ENCODE measurements at regions not wholly inside any gene's neighbourhood (a gene's known extent, or its start where the extent isn't known, plus 50 kb on each side); places are given as distances from the start of the nearest gene placed in this dataset.

DNA sequence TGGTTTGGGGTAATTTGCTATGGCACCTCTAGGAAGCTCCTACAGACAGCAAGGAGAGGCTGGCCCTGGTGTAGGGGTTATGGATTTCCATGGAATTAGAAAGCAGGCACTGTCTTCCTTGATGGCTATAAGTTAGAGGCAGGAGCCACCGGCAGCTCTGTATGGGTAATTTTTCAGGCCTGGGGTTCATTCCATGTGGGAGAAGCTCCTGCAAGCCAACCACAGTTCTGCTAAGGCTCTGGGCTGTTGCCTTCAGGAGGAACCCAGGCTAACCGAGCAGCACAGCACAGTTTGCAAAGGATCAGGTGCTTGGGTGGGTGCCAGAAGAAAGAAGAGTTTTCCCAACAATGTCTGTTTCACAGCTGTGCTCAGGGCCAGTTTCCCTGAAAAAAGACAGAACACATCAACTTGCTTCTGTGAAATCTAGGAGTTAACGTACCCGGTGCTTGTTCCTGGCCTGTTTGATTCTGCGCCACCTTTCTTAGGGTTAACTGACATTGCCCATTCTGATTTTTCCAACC lies 162.8 kb upstream of the MYLIP start:
- no peak for DNase-seq (ENCODE audit: low read depth in 4 of 6, low spot score in 6 of 6)
- WGBS (ENCODE audit: insufficient coverage) = 79% methylated on average over 5 of the region's 5 CpGs
- no peaks in the 10 kb centered on the region for H3K9me3 ChIP-seq (ENCODE audit: control insufficient read depth, insufficient read depth, low read length)
- no peaks in the 10 kb centered on the region for H3K4me1 ChIP-seq (ENCODE audit: control insufficient read depth, insufficient read depth, low read length)
- H3K27me3 ChIP-seq (ENCODE audit: control insufficient read depth, insufficient read depth, low read length) = no peaks in the 10 kb centered on the region
- H3K27ac ChIP-seq (ENCODE audit: low read depth, low read length) = no peak overlapping the region
- no peak overlapping the region for H3K4me3 ChIP-seq (ENCODE audit: low read depth, low read length)
- H3K36me3 ChIP-seq (ENCODE audit: control insufficient read depth, insufficient read depth, low read length) = no peaks in the 10 kb centered on the region

DNA sequence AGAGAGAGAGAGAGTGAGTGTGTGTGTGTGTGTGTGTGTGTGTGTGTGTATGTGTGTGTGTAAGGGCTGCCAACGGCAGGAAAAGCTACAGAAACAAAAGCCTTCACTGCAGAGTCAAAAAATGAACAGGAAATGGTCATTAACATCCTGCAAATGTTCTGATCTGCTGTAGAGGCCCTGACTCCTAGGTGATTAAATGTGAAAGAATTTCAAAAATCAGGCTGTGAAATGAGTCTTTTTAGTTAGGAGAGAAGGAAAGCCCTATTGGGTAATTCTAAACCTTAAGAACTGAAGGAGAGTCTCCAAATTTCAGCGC lies 166.5 kb upstream of the MYLIP start:
- no peak for DNase-seq (ENCODE audit: low read depth in 4 of 6, low spot score in 6 of 6)
- WGBS (ENCODE audit: insufficient coverage) = 0% methylated on average over 1 of the region's 2 CpGs
- no peak overlapping the region for H3K4me3 ChIP-seq (ENCODE audit: low read depth, low read length)

DNA sequence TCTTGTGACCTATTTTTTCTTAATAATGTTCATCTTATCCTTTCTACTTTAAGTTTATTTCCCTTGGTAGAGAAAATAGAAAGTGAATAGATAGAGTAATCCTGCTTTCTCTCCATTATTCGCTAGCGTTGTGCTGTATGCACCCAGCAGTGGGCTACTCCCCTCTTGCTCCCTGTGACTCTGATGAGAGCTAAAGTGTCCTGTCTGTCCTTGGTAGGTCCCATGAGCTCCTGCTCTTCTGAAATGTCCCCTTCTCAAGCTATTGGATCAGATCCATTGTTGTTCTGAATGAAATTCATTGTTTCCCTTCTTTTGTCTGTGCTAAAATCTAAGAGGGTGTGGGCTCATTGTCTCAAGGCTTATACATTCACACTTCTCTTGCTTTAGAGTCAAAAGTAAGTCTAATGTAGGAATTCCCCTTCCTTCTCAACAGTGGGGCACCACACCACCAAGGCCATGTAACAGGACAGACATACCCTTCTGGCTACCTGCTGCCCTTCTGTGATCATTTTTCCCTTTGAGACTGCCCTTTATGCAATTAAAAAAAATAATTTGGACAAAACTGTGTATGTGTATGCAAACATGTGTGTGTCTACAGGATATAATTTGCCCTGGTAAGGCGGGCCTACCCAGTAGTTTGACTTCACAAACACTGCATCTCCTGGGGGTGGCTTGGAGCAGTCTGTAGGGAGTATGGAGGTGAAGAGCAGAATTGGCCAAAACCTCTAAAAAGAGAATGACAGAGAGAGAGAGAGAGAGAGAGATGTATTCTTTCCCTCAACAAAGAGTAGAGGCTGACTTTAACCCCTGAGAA lies 167.0 kb upstream of the MYLIP start:
- H3K36me3 ChIP-seq (ENCODE audit: control insufficient read depth, insufficient read depth, low read length) = no peaks in the 10 kb centered on the region
- no peaks in the 10 kb centered on the region for H3K9me3 ChIP-seq (ENCODE audit: control insufficient read depth, insufficient read depth, low read length)
- H3K27me3 ChIP-seq (ENCODE audit: control insufficient read depth, insufficient read depth, low read length) = no peaks in the 10 kb centered on the region
- DNase-seq (ENCODE audit: low read depth in 4 of 6, low spot score in 6 of 6) = no peak
- H3K27ac ChIP-seq (ENCODE audit: low read depth, low read length) = no peak overlapping the region
- no CpG with 5 or more reads among the region's 3 CpGs for WGBS (ENCODE audit: insufficient coverage)
- H3K4me3 ChIP-seq (ENCODE audit: low read depth, low read length) = no peak overlapping the region
- H3K4me1 ChIP-seq (ENCODE audit: control insufficient read depth, insufficient read depth, low read length) = no peaks in the 10 kb centered on the region

More for the DNA sequence above, 166.5 kb upstream of the MYLIP start:
- no peaks in the 10 kb centered on the region for H3K4me1 ChIP-seq (ENCODE audit: control insufficient read depth, insufficient read depth, low read length)
- H3K27ac ChIP-seq (ENCODE audit: low read depth, low read length) = no peak overlapping the region
- H3K36me3 ChIP-seq (ENCODE audit: control insufficient read depth, insufficient read depth, low read length) = no peaks in the 10 kb centered on the region
- no peaks in the 10 kb centered on the region for H3K9me3 ChIP-seq (ENCODE audit: control insufficient read depth, insufficient read depth, low read length)
- no peaks in the 10 kb centered on the region for H3K27me3 ChIP-seq (ENCODE audit: control insufficient read depth, insufficient read depth, low read length)

DNA sequence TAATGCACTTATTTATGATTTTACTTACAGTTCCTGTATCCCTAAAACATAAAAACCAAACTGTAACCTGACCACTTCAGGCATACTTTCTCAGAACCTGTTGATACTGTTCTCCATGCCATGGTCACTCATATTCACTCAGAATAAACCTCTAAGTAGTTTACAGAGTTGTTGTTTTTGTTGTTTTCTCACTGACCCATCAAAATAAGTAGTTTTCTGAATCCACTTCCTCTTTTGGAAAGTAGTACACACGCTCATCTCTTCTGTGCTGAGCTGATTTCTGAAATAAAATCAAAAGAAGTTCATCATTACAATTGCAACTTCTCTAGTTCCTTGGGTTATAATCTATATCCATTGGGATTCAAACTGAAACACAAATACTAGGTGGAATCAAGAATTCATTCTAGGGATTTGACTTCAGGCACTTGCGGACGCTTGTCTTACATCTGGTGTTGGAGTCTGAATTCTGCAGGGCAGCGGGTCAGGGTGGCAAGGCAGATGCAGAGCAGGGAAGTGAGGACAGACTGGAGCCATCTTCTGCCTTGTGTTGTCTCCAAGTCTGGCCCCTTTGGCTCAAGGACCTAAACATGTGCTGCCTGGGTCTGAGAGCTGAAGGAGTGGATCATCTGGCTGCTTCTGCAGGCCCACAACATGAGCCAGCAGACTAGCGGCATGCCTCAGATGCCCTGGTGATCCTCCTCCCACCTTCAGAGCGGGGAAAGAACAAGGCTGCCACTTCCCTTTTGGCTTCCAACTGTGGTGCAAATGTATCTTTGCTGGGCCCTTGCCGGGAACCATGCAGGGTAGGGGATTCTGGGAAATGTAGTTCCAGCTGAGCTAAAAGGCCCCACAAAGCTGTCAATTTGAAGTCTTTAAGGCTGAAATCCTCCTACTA lies 167.9 kb upstream of the MYLIP start:
- no peak for DNase-seq (ENCODE audit: low read depth in 4 of 6, low spot score in 6 of 6)
- Histone ChIP-seq H3K36me3 (ENCODE audit: control insufficient read depth, insufficient read depth, low read length) (no peaks in the 10 kb centered on the region), H3K4me3 (ENCODE audit: low read depth, low read length) (no peak overlapping the region), H3K27ac (ENCODE audit: low read depth, low read length) (no peak overlapping the region), H3K4me1 (ENCODE audit: control insufficient read depth, insufficient read depth, low read length) (no peaks in the 10 kb centered on the region), H3K27me3 (ENCODE audit: control insufficient read depth, insufficient read depth, low read length) (no peaks in the 10 kb centered on the region), H3K9me3 (ENCODE audit: control insufficient read depth, insufficient read depth, low read length) (no peaks in the 10 kb centered on the region)
- WGBS (ENCODE audit: insufficient coverage) = 66% methylated on average over 5 of the region's 7 CpGs

DNA sequence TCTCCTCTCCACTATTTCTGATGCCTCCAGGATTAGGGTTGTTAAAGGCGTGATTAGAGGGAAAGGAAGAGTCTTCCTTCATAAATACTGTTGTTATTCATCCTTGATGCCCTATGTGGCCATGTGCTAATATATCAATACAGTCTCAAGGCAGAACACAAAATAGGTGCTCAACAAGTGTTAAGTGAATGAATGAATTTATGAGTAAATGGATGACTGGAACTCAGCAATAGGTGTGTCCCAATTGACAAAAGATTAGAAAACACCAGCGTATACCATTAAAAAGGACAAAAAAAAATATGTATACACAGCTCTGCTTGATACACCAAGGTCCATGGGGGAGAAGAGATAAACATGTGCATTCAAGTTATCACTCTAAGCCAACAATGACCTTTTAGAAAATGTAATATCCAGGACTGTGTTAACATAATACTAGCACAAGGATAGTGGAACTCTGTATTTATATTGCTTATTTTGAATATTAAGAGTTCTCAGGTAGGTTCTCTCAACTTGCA lies 171.2 kb upstream of the MYLIP start:
- H3K27ac ChIP-seq (ENCODE audit: low read depth, low read length) = no peak overlapping the region
- no CpG with 5 or more reads among the region's 2 CpGs for WGBS (ENCODE audit: insufficient coverage)
- H3K27me3 ChIP-seq (ENCODE audit: control insufficient read depth, insufficient read depth, low read length) = no peaks in the 10 kb centered on the region

DNA sequence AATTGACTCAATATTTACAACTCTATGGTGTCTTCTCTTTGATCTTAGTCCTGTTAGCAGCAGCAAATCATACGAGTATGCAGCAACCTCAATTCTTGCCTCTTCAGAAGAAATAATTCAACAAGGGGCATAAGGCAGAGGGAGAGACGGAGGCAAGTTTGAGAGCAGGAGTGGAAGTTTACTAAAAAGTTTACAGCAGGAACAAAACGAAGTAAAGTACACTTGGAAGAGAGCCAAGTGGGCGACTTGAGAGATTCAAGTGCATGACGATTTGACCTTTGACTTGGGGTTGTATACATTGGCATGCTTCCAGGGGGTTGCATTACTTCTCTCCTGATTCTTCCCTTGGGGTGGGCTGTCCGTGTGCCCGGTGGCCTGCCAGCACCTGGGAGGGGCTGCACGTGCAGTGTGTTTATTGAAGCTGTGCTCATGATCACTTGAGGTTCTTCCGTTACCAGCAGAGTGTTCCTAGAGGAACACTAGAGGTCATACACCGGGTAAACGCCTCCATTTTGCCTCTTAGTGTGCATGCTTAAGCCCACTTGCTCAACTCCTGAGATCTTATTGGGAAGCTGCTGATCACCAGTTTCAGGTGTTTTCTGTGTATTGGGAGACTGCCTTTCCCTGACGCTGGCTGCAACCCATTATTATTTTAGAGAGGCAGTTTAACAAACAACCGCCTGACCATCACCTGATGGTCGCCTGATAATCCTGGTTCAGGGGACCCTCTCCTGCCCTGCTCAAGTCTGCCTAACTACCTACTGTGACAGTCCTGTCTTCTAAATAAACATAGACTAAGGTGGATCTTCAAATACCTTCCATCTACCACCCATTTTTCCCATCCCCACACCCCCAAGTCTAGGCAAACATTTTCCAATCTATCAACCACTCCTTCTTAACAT lies 172.4 kb upstream of the MYLIP start:
- Histone ChIP-seq H3K4me1 (ENCODE audit: control insufficient read depth, insufficient read depth, low read length) (no peaks in the 10 kb centered on the region), H3K27ac (ENCODE audit: low read depth, low read length) (no peak overlapping the region), H3K9me3 (ENCODE audit: control insufficient read depth, insufficient read depth, low read length) (no peaks in the 10 kb centered on the region), H3K27me3 (ENCODE audit: control insufficient read depth, insufficient read depth, low read length) (no peaks in the 10 kb centered on the region), H3K36me3 (ENCODE audit: control insufficient read depth, insufficient read depth, low read length) (no peaks in the 10 kb centered on the region), H3K4me3 (ENCODE audit: low read depth, low read length) (no peak overlapping the region)
- WGBS (ENCODE audit: insufficient coverage) = 64% methylated on average over 12 of the region's 14 CpGs
- DNase-seq (ENCODE audit: low read depth in 4 of 6, low spot score in 6 of 6) = peak in 1 of 6 donors; percentile 26

More for the DNA sequence above, 171.2 kb upstream of the MYLIP start:
- Histone ChIP-seq H3K9me3 (ENCODE audit: control insufficient read depth, insufficient read depth, low read length) (no peaks in the 10 kb centered on the region), H3K4me1 (ENCODE audit: control insufficient read depth, insufficient read depth, low read length) (no peaks in the 10 kb centered on the region), H3K4me3 (ENCODE audit: low read depth, low read length) (no peak overlapping the region), H3K36me3 (ENCODE audit: control insufficient read depth, insufficient read depth, low read length) (no peaks in the 10 kb centered on the region)
- DNase-seq (ENCODE audit: low read depth in 4 of 6, low spot score in 6 of 6) = no peak

DNA sequence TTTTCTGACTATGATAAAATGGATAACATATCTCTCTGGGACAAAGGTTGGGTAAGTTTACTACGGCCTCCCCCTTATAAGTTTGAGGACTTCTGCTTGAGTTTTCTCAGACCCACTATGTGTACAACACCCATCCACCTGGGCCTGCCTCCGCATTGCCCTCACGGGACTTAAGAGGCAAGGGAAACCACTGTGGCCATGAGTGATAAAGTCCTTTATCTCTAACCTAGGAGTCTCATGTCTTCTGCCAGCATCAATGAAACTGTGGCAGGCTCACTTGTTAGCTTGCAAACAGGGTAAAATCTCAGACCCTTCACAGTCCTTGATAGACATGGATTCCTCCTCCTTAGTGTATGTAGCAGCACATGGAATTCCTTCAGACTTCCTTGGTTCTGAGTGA lies 173.4 kb upstream of the MYLIP start:
- Histone ChIP-seq H3K36me3 (ENCODE audit: control insufficient read depth, insufficient read depth, low read length) (no peaks in the 10 kb centered on the region), H3K9me3 (ENCODE audit: control insufficient read depth, insufficient read depth, low read length) (no peaks in the 10 kb centered on the region), H3K4me1 (ENCODE audit: control insufficient read depth, insufficient read depth, low read length) (no peaks in the 10 kb centered on the region), H3K27ac (ENCODE audit: low read depth, low read length) (no peak overlapping the region), H3K4me3 (ENCODE audit: low read depth, low read length) (no peak overlapping the region), H3K27me3 (ENCODE audit: control insufficient read depth, insufficient read depth, low read length) (no peaks in the 10 kb centered on the region)
- no peak for DNase-seq (ENCODE audit: low read depth in 4 of 6, low spot score in 6 of 6)
- WGBS (ENCODE audit: insufficient coverage) = 50% methylated on average over 2 of the region's 3 CpGs

DNA sequence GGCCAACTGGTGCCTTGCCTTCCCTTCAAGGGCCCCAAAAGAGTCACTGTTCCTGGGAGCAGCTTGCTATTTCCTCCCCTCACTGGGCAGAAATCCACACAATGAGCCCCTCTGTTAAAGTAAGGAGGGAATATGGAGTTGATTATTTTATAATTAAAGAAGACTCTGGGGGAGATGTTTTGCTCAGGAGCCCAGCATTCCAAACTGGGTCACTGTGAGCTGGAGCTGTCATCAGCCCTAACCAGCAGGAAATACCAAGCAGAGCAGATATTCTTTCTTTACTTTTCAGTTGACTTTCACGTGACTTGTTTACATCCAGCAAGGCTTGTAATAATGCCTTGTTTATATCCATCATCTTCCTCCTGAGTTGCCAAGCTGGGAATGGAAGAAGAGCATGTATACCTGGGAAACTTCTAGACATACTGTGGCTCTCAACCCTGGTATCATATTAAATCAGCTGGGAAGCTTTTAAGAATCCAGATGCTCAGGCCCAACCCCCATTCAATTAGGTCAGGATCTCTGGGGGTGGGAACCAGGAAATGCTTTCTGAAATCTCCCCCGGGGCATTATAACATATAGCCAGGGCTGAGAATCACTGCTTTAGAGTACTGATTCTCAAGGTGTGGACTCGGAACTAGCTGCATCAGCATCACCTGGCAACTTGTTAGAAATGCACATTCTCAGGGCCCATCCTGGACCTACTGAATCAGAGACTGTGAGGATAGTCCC lies 175.6 kb upstream of the MYLIP start:
- 82% methylated on average over 2 of the region's 3 CpGs for WGBS (ENCODE audit: insufficient coverage)
- Histone ChIP-seq H3K36me3 (ENCODE audit: control insufficient read depth, insufficient read depth, low read length) (no peaks in the 10 kb centered on the region), H3K9me3 (ENCODE audit: control insufficient read depth, insufficient read depth, low read length) (no peaks in the 10 kb centered on the region), H3K4me1 (ENCODE audit: control insufficient read depth, insufficient read depth, low read length) (no peaks in the 10 kb centered on the region), H3K4me3 (ENCODE audit: low read depth, low read length) (no peak overlapping the region), H3K27ac (ENCODE audit: low read depth, low read length) (peak overlapping the region; percentile 78), H3K27me3 (ENCODE audit: control insufficient read depth, insufficient read depth, low read length) (no peaks in the 10 kb centered on the region)
- DNase-seq (ENCODE audit: low read depth in 4 of 6, low spot score in 6 of 6) = peak in 1 of 6 donors; percentile 36
